Liver (tissue), 3 donors: ENCODE measurements at regions not wholly inside any gene's neighbourhood (a gene's known extent, or its start where the extent isn't known, plus 50 kb on each side); places are given as distances from the start of the nearest gene placed in this dataset.

Experiments
- CTCF ChIP-seq: fragments of 150-350 bp; IDR thresholded peaks from 2 replicates; pipeline ENCODE4 v1.5.1; 2017; ENCODE audit warnings: improper control_type of control experiment, low read depth, low read length; ENCODE audit not compliant: missing input control
- JUND ChIP-seq, 2 donors: IDR thresholded peaks; 2 replicates each; pipeline ENCODE4 v1.6.1; 2016; ENCODE audit warnings: antibody characterized with exemption in 2 of 2
- donor health status: healthy.
- donor health status: healthy.

GRCh38 chr14:54108481-54109471 lies 152.2 kb upstream of the BMP4 start:
- no peak for TF ChIP-seq JUND (IDR thresholded peaks at IDR 0.05)
- TF ChIP-seq CTCF, result no peak
